K562 (cell line): ENCODE measurements at regions not wholly inside any gene's neighbourhood (a gene's known extent, or its start where the extent isn't known, plus 50 kb on each side); places are given as distances from the start of the nearest gene placed in this dataset.

Source experiments
- ATAC-seq: fragments of 200-7000 bp; cut with Tn5 transposase; 3 replicates; pipeline ENCODE4 v1.9.1; 2020; ENCODE audit warnings: moderate library complexity
- BruUV-seq: library from RNA; stranded (reverse); fragments of 400-500 nt; replicated peaks from 2 replicates; lab custom pipeline; 2021; lab: Mats Ljungman, UMichigan
- CTCF ChIA-PET: fragments of 300-600 bp; formaldehyde crosslinking; extraction: SDS; loops from one replicate; lab custom pipeline; 2021; ENCODE audit warnings: low intra/inter-chr PET ratio; lab: Yijun Ruan, JAX
- POLR2A ChIA-PET: fragments of 300-600, 350-650 bp; sonication (Branson Sonifier 250); formaldehyde crosslinking; extraction: SDS; loops from one replicate; lab custom pipeline; 2021; ENCODE audit warnings: antibody characterized with exemption, inconsistent platforms; lab: Yijun Ruan, JAX
- DNase-seq, 4 experiments: peaks; one replicate each; pipeline versions ENCODE4 v3.0.0 to v3.0.0-alpha.2; 2011 to 2018; ENCODE audit warnings: low spot score in 3 of 4, mixed read lengths in 3 of 4; ENCODE audit errors: extremely low read depth in 1 of 4
- FAIRE-seq: peaks from 2 replicates; lab custom pipeline; 2011; peaks lifted over from hg19 to GRCh38; lab: Jason Lieb, UNC
- H2AFZ ChIP-seq: 2 replicates; pipeline ENCODE4 v1.6.0; 2011; ENCODE audit warnings: low read depth, low read length, control low read depth, inconsistent platforms
- H3K27ac ChIP-seq: fragments of 200-600 bp; 3 replicates; pipeline ENCODE4 v1.8.0; 2011; ENCODE audit warnings: low read depth, mild to moderate bottlenecking, control low read depth, inconsistent platforms, low read length, moderate library complexity, mixed read lengths; ENCODE audit errors: extremely low read depth
- H3K27me3 ChIP-seq, 2 experiments: fragments of 300-600 bp in 1 of 2; 2 replicates in 1 of 2; 3 replicates in 1 of 2; pipeline versions ENCODE4 v1.6.0 to v1.8.0; 2011; ENCODE audit warnings: inconsistent platforms in 2 of 2, low read length in 2 of 2, mild to moderate bottlenecking in 1 of 2, mixed read lengths in 1 of 2, moderate library complexity in 1 of 2; ENCODE audit not compliant: control insufficient read depth in 2 of 2, insufficient read depth in 2 of 2
- H3K36me3 ChIP-seq: fragments of 300-600 bp; 3 replicates; pipeline ENCODE4 v1.8.0; 2011; ENCODE audit warnings: mild to moderate bottlenecking, low read length, inconsistent platforms; ENCODE audit not compliant: control insufficient read depth, insufficient read depth
- H3K4me1 ChIP-seq, 2 experiments: fragments of 200-600 bp in 1 of 2; replicated peaks in 1 of 2; 2 replicates in 1 of 2; 3 replicates in 1 of 2; pipeline versions ENCODE4 v1.5.1 to v1.8.0; 2011; ENCODE audit warnings: inconsistent platforms in 2 of 2, low read length in 2 of 2, mild to moderate bottlenecking in 1 of 2, mixed read lengths in 1 of 2, moderate library complexity in 1 of 2; ENCODE audit not compliant: control insufficient read depth in 2 of 2, insufficient read depth in 2 of 2
- H3K4me2 ChIP-seq: 2 replicates; pipeline ENCODE4 v1.6.1; 2011; ENCODE audit warnings: low read length, control low read depth, inconsistent platforms, mixed read lengths; ENCODE audit not compliant: insufficient read depth
- H3K4me3 ChIP-seq: fragments of 200-600 bp; sonication (generic), shearing (Covaris generic); 2 replicates; pipeline ENCODE4 v1.5.1; 2016; ENCODE audit warnings: control low read depth, inconsistent platforms
- H3K79me2 ChIP-seq: fragments of 200-600 bp; 3 replicates; pipeline ENCODE4 v1.8.0; 2011; ENCODE audit warnings: low read length, inconsistent platforms; ENCODE audit not compliant: control insufficient read depth, insufficient read depth
- H3K9ac ChIP-seq, 2 experiments: 2 replicates each; pipeline versions ENCODE4 v1.6.0 to v1.6.1; 2011; ENCODE audit warnings: low read depth in 2 of 2, low read length in 2 of 2, control low read depth in 1 of 2, inconsistent platforms in 1 of 2, mild to moderate bottlenecking in 1 of 2, mixed read lengths in 1 of 2; ENCODE audit not compliant: insufficient read depth in 1 of 2
- H3K9me1 ChIP-seq: one replicate; pipeline ENCODE4 v1.6.0; 2011; ENCODE audit warnings: inconsistent platforms, mild to moderate bottlenecking, low read length, moderate library complexity; ENCODE audit not compliant: control insufficient read depth, insufficient read depth
- H3K9me3 ChIP-seq: replicated peaks from 2 replicates; pipeline ENCODE4 v1.5.1; 2011; ENCODE audit warnings: low read depth, low read length, inconsistent platforms; ENCODE audit not compliant: control insufficient read depth, insufficient read depth
- H4K20me1 ChIP-seq: replicated peaks from 2 replicates; pipeline ENCODE4 v1.6.1; 2011; ENCODE audit warnings: low read length, inconsistent platforms, mixed read lengths; ENCODE audit not compliant: control insufficient read depth, insufficient read depth
- BRCA1 ChIP-seq, 2 experiments: fragments of 450-650 bp in 1 of 2; sonication (generic) in 1 of 2; formaldehyde crosslinking in 1 of 2; IDR thresholded peaks; 2 replicates each; pipeline versions ENCODE4 v1.5.0 to v1.6.1; 2017 to 2020; ENCODE audit warnings: mild to moderate bottlenecking in 1 of 2, missing genetic modification reagents in 1 of 2
- CCNT2 ChIP-seq: IDR thresholded peaks from 2 replicates; pipeline ENCODE4 v1.6.1; 2011; ENCODE audit warnings: borderline replicate concordance, low read depth, mild to moderate bottlenecking, moderate library complexity, mixed read lengths, low read length; ENCODE audit not compliant: insufficient read length; ENCODE audit errors: extremely low read depth
- DIDO1 ChIP-seq: fragments of 450-650 bp; IDR thresholded peaks from 2 replicates; pipeline ENCODE4 v1.6.1; 2016; ENCODE audit warnings: low read depth, missing biosample characterization, missing genetic modification characterization
- EZH2 ChIP-seq: IDR thresholded peaks from 2 replicates; pipeline ENCODE4 v1.6.1; 2012; ENCODE audit warnings: low read depth, mild to moderate bottlenecking, inconsistent platforms, low read length, borderline replicate concordance
- GATAD2B ChIP-seq: fragments of 450-650 bp; IDR thresholded peaks from 2 replicates; pipeline ENCODE4 v1.6.1; 2017; ENCODE audit warnings: mild to moderate bottlenecking, borderline replicate concordance
- GTF2A2 ChIP-seq: IDR thresholded peaks from 2 replicates; pipeline ENCODE4 v1.6.1; 2016; ENCODE audit warnings: mild to moderate bottlenecking, missing genetic modification characterization, missing compliant biosample characterization
- HMG20A ChIP-seq: fragments of 450-650 bp; formaldehyde crosslinking; conservative IDR thresholded peaks from 2 replicates; pipeline ENCODE4 v1.4.0; 2020; ENCODE audit warnings: mild to moderate bottlenecking, mixed read lengths
- JUNB ChIP-seq: fragments of 450-650 bp; formaldehyde crosslinking; conservative IDR thresholded peaks from 2 replicates; pipeline ENCODE4 v1.4.0; 2020; ENCODE audit warnings: mild to moderate bottlenecking
- MTA2 ChIP-seq: fragments of 450-650 bp; IDR thresholded peaks from 2 replicates; pipeline ENCODE4 v1.6.1; 2016; ENCODE audit warnings: low read depth
- NRF1 ChIP-seq, 2 experiments: fragments of 450-650 bp; IDR thresholded peaks in 1 of 2; conservative IDR thresholded peaks in 1 of 2; 2 replicates each; pipeline ENCODE4 v1.6.1; 2014; ENCODE audit warnings: mild to moderate bottlenecking in 2 of 2
- RAD21 ChIP-seq, 2 experiments: fragments of 250-450 bp in 1 of 2; fragments of 450-650 bp in 1 of 2; sonication (Bioruptor Pico) in 1 of 2; formaldehyde crosslinking in 1 of 2; IDR thresholded peaks in 1 of 2; conservative IDR thresholded peaks in 1 of 2; 2 replicates each; pipeline versions ENCODE4 v1.4.0 to v1.8.0; 2020 to 2022; ENCODE audit warnings: mild to moderate bottlenecking in 2 of 2, moderate library complexity in 1 of 2
- STAG1 ChIP-seq: sonication (generic); formaldehyde crosslinking; IDR thresholded peaks from 2 replicates; pipeline ENCODE4 v1.5.0; 2020; ENCODE audit warnings: missing genetic modification reagents, borderline replicate concordance
- TAL1 ChIP-seq: fragments of 450-650 bp; IDR thresholded peaks from 2 replicates; pipeline ENCODE4 v1.6.1; 2016; ENCODE audit warnings: mild to moderate bottlenecking
- TCF7L2 ChIP-seq: fragments of 150-350 bp; IDR thresholded peaks from 2 replicates; pipeline ENCODE4 v1.6.1; 2016; ENCODE audit warnings: low read depth, mild to moderate bottlenecking, low read length, moderate library complexity
- ZFP1 ChIP-seq: fragments of 450-650 bp; formaldehyde crosslinking; IDR thresholded peaks from 2 replicates; pipeline ENCODE4 v1.4.0; 2020; ENCODE audit warnings: mild to moderate bottlenecking, mixed read lengths
- ZNF274 ChIP-seq: IDR thresholded peaks from 2 replicates; pipeline ENCODE4 v1.6.1; 2011; ENCODE audit warnings: low read depth, mild to moderate bottlenecking, low read length, moderate library complexity, borderline replicate concordance
- ZNF561 ChIP-seq: fragments of 450-650 bp; formaldehyde crosslinking; conservative IDR thresholded peaks from 2 replicates; pipeline ENCODE4 v1.4.0; 2020; ENCODE audit warnings: mild to moderate bottlenecking, moderate library complexity
- WGBS: fragments of 100-300 bp; shearing (Covaris generic); methylation state at CpG from one replicate; pipeline ENCODE4 v1.1.6; 2016; ENCODE audit warnings: low coverage, mixed read lengths; ENCODE audit not compliant: insufficient coverage; ENCODE audit errors: missing lambda C conversion rate; 5-methylcytosine and 5-hydroxymethylcytosine counted together
- in situ Hi-C: fragments of 300-500 bp; cut with MboI; formaldehyde crosslinking; loops from 4 replicates; pipeline ENCODE4 v1.15.0; 2018; ENCODE audit warnings: inconsistent platforms, mixed read lengths
- intact Hi-C: fragments of 100-400 bp; cut with micrococcal nuclease; formaldehyde crosslinking; loops from 2 replicates; pipeline ENCODE4 v1.14.2; 2022
- TF ChIP-seq, protein P1 (sequence below), 3 experiments: IDR thresholded peaks in 2 of 3; conservative IDR thresholded peaks in 1 of 3; 2 replicates each; pipeline ENCODE4 v1.5.1; 2011 to 2012; ENCODE audit warnings: low read length in 3 of 3, mild to moderate bottlenecking in 3 of 3, control low read depth in 2 of 3, improper control_type of control experiment in 1 of 3, inconsistent platforms in 1 of 3, low read depth in 1 of 3, mixed read lengths in 1 of 3, moderate library complexity in 1 of 3; ENCODE audit not compliant: insufficient read depth in 2 of 3

DNA sequence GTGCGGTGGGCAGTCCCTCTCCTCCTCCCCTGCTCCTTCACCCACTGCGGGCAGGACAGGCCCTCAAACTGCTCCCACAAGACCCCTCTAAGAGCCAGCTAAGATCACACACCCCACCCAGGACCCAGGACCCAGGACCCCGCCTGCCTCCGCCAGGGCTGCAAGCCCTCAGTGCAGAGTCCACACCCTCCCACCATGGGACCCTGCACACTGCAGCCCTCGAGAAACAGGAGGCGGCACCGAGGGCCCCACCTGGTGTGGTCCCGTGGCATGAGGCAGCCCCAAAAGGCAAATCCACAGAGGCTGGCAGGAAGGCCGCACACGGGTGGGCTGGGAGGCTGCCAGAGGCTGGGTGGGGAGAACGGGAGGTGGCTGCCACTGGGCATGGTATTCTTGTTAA lies 94.7 kb downstream of the ENGASE start (continued):
- TF ChIP-seq ZFP1 (CRISPR knock-in tag): no peak

DNA sequence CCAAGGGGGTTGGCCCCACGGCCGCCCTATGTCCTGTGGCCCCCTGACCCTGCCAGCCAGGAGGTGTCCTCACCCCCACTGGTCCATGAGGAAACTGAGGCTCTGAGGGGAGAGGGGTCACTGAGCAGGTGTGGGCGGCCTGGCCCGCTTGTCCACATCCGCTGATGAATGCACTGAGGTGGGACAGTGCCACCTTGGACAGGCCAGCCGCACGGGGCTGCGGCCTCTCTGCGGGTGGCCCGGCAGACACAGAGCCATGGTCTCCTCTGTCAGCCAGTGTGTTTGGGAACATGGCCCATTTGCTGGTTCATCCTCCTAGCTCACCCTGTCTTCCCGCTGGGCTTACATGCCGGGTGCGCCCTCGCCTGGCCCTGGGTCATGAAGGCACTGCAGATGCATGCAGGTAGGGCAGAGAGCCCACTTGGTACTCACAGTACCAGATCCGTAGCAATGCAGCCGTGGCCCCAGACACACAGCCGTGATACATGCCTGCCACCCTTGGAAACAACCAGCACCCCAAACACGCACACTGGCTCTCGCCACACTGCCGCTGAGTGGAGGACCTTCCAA lies 93.9 kb downstream of the ENGASE start:
- 1% methylated on average over 20 of the region's 20 CpGs for WGBS
- DNase-seq: peak in 1 of 4 experiments; percentile 11
- CTCF ChIA-PET: no interaction called here
- POLR2A ChIA-PET: interaction anchor here (0.6 kb wide), 1 partner anchor 193 kb away, joined by 3 read pairs; no protein-coding TSS in a partner anchor
- peaks cover 4% of the 10 kb centered on the region for H4K20me1 ChIP-seq
- ATAC-seq: peak; percentile 46; the same call in 2 of the 3 replicates
- no peak for FAIRE-seq
- H3K4me3 ChIP-seq: no peak overlapping the region
- H3K9me1 ChIP-seq: no peaks in the 10 kb centered on the region
- H3K36me3 ChIP-seq: no peaks in the 10 kb centered on the region
- H3K79me2 ChIP-seq: no peaks in the 10 kb centered on the region
- intact Hi-C loops (no loop called here), in situ Hi-C loops (no loop called here)
- no peak overlapping the region for H2AFZ ChIP-seq
- no peaks in the 10 kb centered on the region for H3K9me3 ChIP-seq
- H3K4me2 ChIP-seq: no peak overlapping the region
- BruUV-seq: no TSS peak
- H3K27me3 ChIP-seq: peaks cover 30 to 78% of the 10 kb centered on the region in 2 experiments; a peak in 4 of 5 replicates
- no peaks in the 10 kb centered on the region for H3K4me1 ChIP-seq
- no peak overlapping the region; a peak in 1 of 4 replicates for H3K9ac ChIP-seq
- H3K27ac ChIP-seq: no peak overlapping the region
- TF ChIP-seq JUNB (CRISPR knock-in tag) (no peak), DIDO1 (tag) (no peak), TCF7L2 (no peak), HMG20A (CRISPR knock-in tag) (no peak), GATAD2B (no peak), ZNF561 (CRISPR knock-in tag) (no peak), MTA2 (no peak), NRF1 (conservative IDR thresholded peaks at IDR 0.05 in 1 of 2, IDR thresholded peaks at IDR 0.05 in 1 of 2) (no peak), RAD21 (CRISPR knock-in tag; conservative IDR thresholded peaks at IDR 0.05 in 1 of 2, IDR thresholded peaks at IDR 0.05 in 1 of 2) (peak in 1 of 2 experiments; percentile 29; a peak in 1 of 4 replicates), STAG1 (CRISPR knock-in tag) (peak; percentile 8; the same call in 1 of the 2 replicates), CCNT2 (no peak), EZH2 (no peak), TAL1 (no peak), ZNF274 (no peak), BRCA1 (IDR thresholded peaks at IDR 0.05) (no peak), BRCA1 (CRISPR knock-in tag; IDR thresholded peaks at IDR 0.05) (no peak), GTF2A2 (no peak)
- TF ChIP-seq, protein P1, sequence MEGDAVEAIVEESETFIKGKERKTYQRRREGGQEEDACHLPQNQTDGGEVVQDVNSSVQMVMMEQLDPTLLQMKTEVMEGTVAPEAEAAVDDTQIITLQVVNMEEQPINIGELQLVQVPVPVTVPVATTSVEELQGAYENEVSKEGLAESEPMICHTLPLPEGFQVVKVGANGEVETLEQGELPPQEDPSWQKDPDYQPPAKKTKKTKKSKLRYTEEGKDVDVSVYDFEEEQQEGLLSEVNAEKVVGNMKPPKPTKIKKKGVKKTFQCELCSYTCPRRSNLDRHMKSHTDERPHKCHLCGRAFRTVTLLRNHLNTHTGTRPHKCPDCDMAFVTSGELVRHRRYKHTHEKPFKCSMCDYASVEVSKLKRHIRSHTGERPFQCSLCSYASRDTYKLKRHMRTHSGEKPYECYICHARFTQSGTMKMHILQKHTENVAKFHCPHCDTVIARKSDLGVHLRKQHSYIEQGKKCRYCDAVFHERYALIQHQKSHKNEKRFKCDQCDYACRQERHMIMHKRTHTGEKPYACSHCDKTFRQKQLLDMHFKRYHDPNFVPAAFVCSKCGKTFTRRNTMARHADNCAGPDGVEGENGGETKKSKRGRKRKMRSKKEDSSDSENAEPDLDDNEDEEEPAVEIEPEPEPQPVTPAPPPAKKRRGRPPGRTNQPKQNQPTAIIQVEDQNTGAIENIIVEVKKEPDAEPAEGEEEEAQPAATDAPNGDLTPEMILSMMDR (IDR thresholded peaks at IDR 0.05 in 2 of 3, conservative IDR thresholded peaks at IDR 0.05 in 1 of 3; ENCODE audit: insufficient read depth in 2 of 3, low read depth in 1 of 3, low read length in 3 of 3): peak in 2 of 3 experiments; percentile 17 to 28; a peak in 1 of 6 replicates
